HCT116 (cell line): ENCODE measurements at regions not wholly inside any gene's neighbourhood (a gene's known extent, or its start where the extent isn't known, plus 50 kb on each side); places are given as distances from the start of the nearest gene placed in this dataset.

Source experiments
- ATAC-seq: fragments of 200-7000 bp; cut with Tn5 transposase; 2 replicates; pipeline ENCODE4 v1.9.1; 2020; ENCODE audit warnings: mild to moderate bottlenecking, moderate library complexity
- BruUV-seq: library from RNA; stranded (reverse); fragments of 400-500 nt; replicated peaks from 2 replicates; lab custom pipeline; 2021; lab: Mats Ljungman, UMichigan
- CTCF ChIA-PET: fragments of 300-600 bp; sonication (Branson Sonifier 250); formaldehyde crosslinking; loops from one replicate; lab custom pipeline; 2021; ENCODE audit warnings: antibody characterized with exemption; lab: Charles Lee
- POLR2A ChIA-PET: fragments of 300-600, 350-600 bp; sonication (Branson Sonifier 250); formaldehyde crosslinking; loops from one replicate; lab custom pipeline; 2021; ENCODE audit warnings: antibody characterized with exemption; lab: Charles Lee
- RAD21 ChIA-PET, 2 experiments: fragments of 300-600 bp; sonication (Branson Sonifier 250); formaldehyde crosslinking; loops; one replicate each; lab custom pipeline; 2023; ENCODE audit warnings: low total read pairs in 2 of 2; ENCODE audit not compliant: uncharacterized antibody in 2 of 2, unreplicated experiment in 2 of 2, low non-redundant PET in 1 of 2; lab: Charles Lee
- DNase-seq: peaks from one replicate; pipeline ENCODE4 v3.0.0-alpha.2; 2010; ENCODE audit warnings: low read depth, low spot score
- H2AFZ ChIP-seq: fragments of 200-600 bp; shearing (Covaris generic), sonication (generic); 2 replicates; pipeline ENCODE4 v1.6.1; 2017; ENCODE audit warnings: low read depth, mixed run types, mixed read lengths, antibody characterized with exemption, low read length; ENCODE audit not compliant: poor library complexity, severe bottlenecking
- H3K27ac ChIP-seq: 2 replicates; pipeline ENCODE4 v1.5.1; 2012; ENCODE audit warnings: low read depth, low read length
- H3K27me3 ChIP-seq: fragments of 200-600 bp; sonication (generic); 2 replicates; pipeline ENCODE4 v1.6.1; 2016; ENCODE audit warnings: mixed run types, low read length, mixed read lengths; ENCODE audit not compliant: insufficient read depth
- H3K36me3 ChIP-seq, 2 experiments: fragments of 200-500 bp in 1 of 2; fragments of 200-600 bp in 1 of 2; sonication (Bioruptor generic) in 1 of 2; sonication (generic) in 1 of 2; 2 replicates each; pipeline versions ENCODE4 v1.5.1 to v1.6.1; 2014 to 2016; ENCODE audit warnings: low read length in 2 of 2, inconsistent platforms in 1 of 2, mixed read lengths in 1 of 2, mixed run types in 1 of 2; ENCODE audit not compliant: insufficient read depth in 2 of 2, control insufficient read depth in 1 of 2
- H3K4me1 ChIP-seq, 2 experiments: fragments of 200-600 bp in 1 of 2; sonication (generic) in 1 of 2; 2 replicates each; pipeline versions ENCODE4 v1.5.1 to v1.6.1; 2012 to 2017; ENCODE audit warnings: low read length in 2 of 2, inconsistent platforms in 1 of 2, mild to moderate bottlenecking in 1 of 2, mixed read lengths in 1 of 2, mixed run types in 1 of 2, moderate library complexity in 1 of 2; ENCODE audit not compliant: insufficient read depth in 2 of 2, control insufficient read depth in 1 of 2
- H3K4me2 ChIP-seq: fragments of 200-600 bp; sonication (generic); 2 replicates; pipeline ENCODE4 v1.6.1; 2017; ENCODE audit warnings: mixed run types, low read length, mixed read lengths
- H3K4me3 ChIP-seq, 2 experiments: fragments of 200-600 bp in 1 of 2; sonication (generic) in 1 of 2; replicated peaks in 1 of 2; 2 replicates each; pipeline ENCODE4 v1.5.1; 2011 to 2016; ENCODE audit warnings: low read length in 2 of 2, control low read depth in 1 of 2, low read depth in 1 of 2, mild to moderate bottlenecking in 1 of 2, mixed read lengths in 1 of 2, mixed run types in 1 of 2
- H3K79me2 ChIP-seq: fragments of 200-600 bp; sonication (generic); 2 replicates; pipeline ENCODE4 v1.6.1; 2017; ENCODE audit warnings: mild to moderate bottlenecking, mixed run types, low read length, moderate library complexity, mixed read lengths; ENCODE audit not compliant: insufficient read depth
- H3K9ac ChIP-seq: fragments of 200-600 bp; sonication (generic); 2 replicates; pipeline ENCODE4 v1.6.1; 2016; ENCODE audit warnings: low read length, mixed read lengths
- H3K9me2 ChIP-seq: fragments of 200-600 bp; sonication (generic), shearing (Covaris generic); 2 replicates; pipeline ENCODE4 v1.6.1; 2017; ENCODE audit warnings: mixed run types, mild to moderate bottlenecking, moderate library complexity; ENCODE audit not compliant: insufficient read depth
- H3K9me3 ChIP-seq, 2 experiments: fragments of 200-500 bp in 1 of 2; fragments of 200-600 bp in 1 of 2; sonication (Bioruptor generic) in 1 of 2; sonication (generic) in 1 of 2; 2 replicates each; pipeline ENCODE4 v1.6.1; 2014 to 2017; ENCODE audit warnings: low read length in 2 of 2, mixed read lengths in 2 of 2, inconsistent platforms in 1 of 2, low read depth in 1 of 2, mild to moderate bottlenecking in 1 of 2, mixed run types in 1 of 2, moderate library complexity in 1 of 2; ENCODE audit not compliant: control insufficient read depth in 1 of 2, insufficient read depth in 1 of 2
- H4K20me1 ChIP-seq: fragments of 200-600 bp; sonication (generic), shearing (Covaris generic); 2 replicates; pipeline ENCODE4 v1.6.1; 2017; ENCODE audit warnings: mixed run types, mild to moderate bottlenecking, moderate library complexity; ENCODE audit not compliant: insufficient read depth
- ATF3 ChIP-seq: IDR thresholded peaks from 2 replicates; pipeline ENCODE4 v1.6.1; 2012
- CBX3 ChIP-seq: IDR thresholded peaks from 2 replicates; pipeline ENCODE4 v1.6.1; 2012; ENCODE audit warnings: low read depth
- CEBPB ChIP-seq: IDR thresholded peaks from 2 replicates; pipeline ENCODE4 v1.6.1; 2012; ENCODE audit warnings: low read depth
- CTCF ChIP-seq, 3 experiments: fragments of 200-600 bp in 1 of 3; sonication (generic) in 1 of 3; IDR thresholded peaks in 2 of 3; conservative IDR thresholded peaks in 1 of 3; 2 replicates each; pipeline ENCODE4 v1.5.1; 2012 to 2017; ENCODE audit warnings: low read depth in 2 of 3, low read length in 2 of 3, antibody characterized with exemption in 1 of 3, borderline replicate concordance in 1 of 3, control low read depth in 1 of 3, mild to moderate bottlenecking in 1 of 3, mixed read lengths in 1 of 3, mixed run types in 1 of 3, moderate library complexity in 1 of 3; ENCODE audit not compliant: insufficient read depth in 1 of 3
- EGR1 ChIP-seq: IDR thresholded peaks from 2 replicates; pipeline ENCODE4 v1.6.1; 2012; ENCODE audit warnings: low read depth
- ELF1 ChIP-seq: IDR thresholded peaks from 2 replicates; pipeline ENCODE4 v1.6.1; 2012; ENCODE audit warnings: low read depth, borderline replicate concordance
- FOSL1 ChIP-seq: IDR thresholded peaks from 2 replicates; pipeline ENCODE4 v1.6.1; 2012; ENCODE audit warnings: low read depth
- JUND ChIP-seq: IDR thresholded peaks from 2 replicates; pipeline ENCODE4 v1.6.1; 2012
- POLR2A ChIP-seq: IDR thresholded peaks from 2 replicates; pipeline ENCODE4 v1.7.0; 2011; ENCODE audit warnings: borderline replicate concordance; ENCODE audit not compliant: insufficient read depth, insufficient read length; ENCODE audit errors: extremely low read depth
- RAD21 ChIP-seq: IDR thresholded peaks from 2 replicates; pipeline ENCODE4 v1.6.1; 2012; ENCODE audit warnings: low read depth, mild to moderate bottlenecking
- REST ChIP-seq: IDR thresholded peaks from 2 replicates; pipeline ENCODE4 v1.6.1; 2012; ENCODE audit warnings: low read depth
- SP1 ChIP-seq: IDR thresholded peaks from 2 replicates; pipeline ENCODE4 v1.6.1; 2012; ENCODE audit warnings: low read depth
- SRF ChIP-seq: IDR thresholded peaks from 2 replicates; pipeline ENCODE4 v1.6.1; 2012; ENCODE audit warnings: low read depth
- YY1 ChIP-seq: IDR thresholded peaks from 2 replicates; pipeline ENCODE4 v1.6.1; 2011; ENCODE audit warnings: low read length, low read depth, moderate library complexity, mild to moderate bottlenecking; ENCODE audit not compliant: insufficient replicate concordance; ENCODE audit errors: extremely low read depth
- ZNF274 ChIP-seq: fragments of 200-500 bp; sonication (Bioruptor generic); IDR thresholded peaks from 2 replicates; pipeline ENCODE4 v1.6.1; 2014; ENCODE audit warnings: mild to moderate bottlenecking, low read depth, low read length, inconsistent platforms
- intact Hi-C: fragments of 100-400 bp; cut with micrococcal nuclease; formaldehyde crosslinking; loops from 2 replicates; pipeline ENCODE4 v1.10.0; 2022

- DNase-seq (no peak), ATAC-seq (no peak)
- no peak overlapping the region for H2AFZ ChIP-seq
- no peaks in the 10 kb centered on the region for H3K9me3 ChIP-seq
- H3K4me3 ChIP-seq: no peak overlapping the region
- H3K27ac ChIP-seq: no peak overlapping the region
- no peak overlapping the region for H3K9ac ChIP-seq
- H3K27me3 ChIP-seq: no peaks in the 10 kb centered on the region
- RAD21 ChIA-PET: no interaction called here
- no peak for TF ChIP-seq REST
- TF ChIP-seq CBX3: no peak
- TF ChIP-seq ATF3: no peak
- TF ChIP-seq CEBPB: no peak
- TF ChIP-seq ELF1: no peak
- no peak for TF ChIP-seq SRF
- TF ChIP-seq FOSL1: no peak
- no peak for TF ChIP-seq ZNF274
- no peak for TF ChIP-seq CTCF (IDR thresholded peaks at IDR 0.05 in 2 of 3, conservative IDR thresholded peaks at IDR 0.05 in 1 of 3; ENCODE audit: borderline replicate concordance in 1 of 3, insufficient read depth in 1 of 3, low read depth in 2 of 3, low read length in 2 of 3)
- TF ChIP-seq YY1: no peak
- no peak for TF ChIP-seq RAD21
- TF ChIP-seq JUND: no peak
- TF ChIP-seq EGR1: no peak
- no peak for TF ChIP-seq POLR2A
- TF ChIP-seq SP1: no peak
- no TSS peak for BruUV-seq
- intact Hi-C loops: no loop called here
- H3K9me2 ChIP-seq: no peaks in the 10 kb centered on the region
- H4K20me1 ChIP-seq: no peaks in the 10 kb centered on the region
- no peaks in the 10 kb centered on the region for H3K36me3 ChIP-seq
- no peaks in the 10 kb centered on the region for H3K4me1 ChIP-seq
- POLR2A ChIA-PET: no interaction called here
- H3K79me2 ChIP-seq: no peaks in the 10 kb centered on the region
- CTCF ChIA-PET: no interaction called here
- H3K4me2 ChIP-seq: no peak overlapping the region
Measured at GRCh38 chr4:22162454-22162853, 213.9 kb upstream of the KCNIP4 start.
